SK-N-SH (cell line): ENCODE measurements at regions not wholly inside any gene's neighbourhood (a gene's known extent, or its start where the extent isn't known, plus 50 kb on each side); places are given as distances from the start of the nearest gene placed in this dataset.

Experiments
- CTCF ChIA-PET: fragments of 300-600, 350-600 bp; formaldehyde crosslinking; extraction: SDS; loops from one replicate; lab custom pipeline; 2021; lab: Yijun Ruan, JAX
- POLR2A ChIA-PET: fragments of 350-600 bp; sonication (Branson Sonifier 250); formaldehyde crosslinking; extraction: SDS; loops from one replicate; lab custom pipeline; 2020; ENCODE audit warnings: antibody characterized with exemption, inconsistent platforms; lab: Yijun Ruan, JAX
- DNase-seq: peaks from one replicate; pipeline ENCODE4 v3.0.0; 2012
- H2AFZ ChIP-seq: fragments of 200-600 bp; sonication (generic); 2 replicates; pipeline ENCODE4 v1.8.1; 2016; ENCODE audit warnings: antibody characterized with exemption, mild to moderate bottlenecking, low read depth
- H3F3A ChIP-seq: fragments of 200-600 bp; sonication (generic); replicated peaks from 2 replicates; pipeline ENCODE3; 2016; ENCODE audit warnings: antibody characterized with exemption, mild to moderate bottlenecking; ENCODE audit not compliant: insufficient read depth
- H3K27ac ChIP-seq, 2 experiments: fragments of 200-500 bp in 1 of 2; fragments of 200-600 bp in 1 of 2; sonication (Bioruptor generic) in 1 of 2; sonication (generic), shearing (Covaris generic) in 1 of 2; 2 replicates each; pipeline versions ENCODE4 v1.5.1 to v1.6.1; 2014 to 2016; ENCODE audit warnings: low read depth in 2 of 2, inconsistent platforms in 1 of 2, low read length in 1 of 2, mild to moderate bottlenecking in 1 of 2, mixed read lengths in 1 of 2
- H3K27me3 ChIP-seq: fragments of 200-600 bp; sonication (generic), shearing (Covaris generic); 2 replicates; pipeline ENCODE4 v1.6.1; 2016; ENCODE audit warnings: mixed run types; ENCODE audit not compliant: insufficient read depth
- H3K36me3 ChIP-seq, 2 experiments: fragments of 200-500 bp in 1 of 2; fragments of 200-600 bp in 1 of 2; sonication (Bioruptor generic) in 1 of 2; sonication (generic) in 1 of 2; replicated peaks in 1 of 2; 2 replicates each; pipeline versions ENCODE3 to v1.5.1; 2014 to 2016; ENCODE audit warnings: low read length in 1 of 2, mild to moderate bottlenecking in 1 of 2; ENCODE audit not compliant: insufficient read depth in 2 of 2, control insufficient read depth in 1 of 2
- H3K4me1 ChIP-seq, 2 experiments: fragments of 200-500 bp in 1 of 2; fragments of 200-600 bp in 1 of 2; sonication (Bioruptor generic) in 1 of 2; sonication (generic), shearing (Covaris generic) in 1 of 2; 2 replicates each; pipeline versions ENCODE4 v1.5.1 to v1.6.1; 2014 to 2016; ENCODE audit warnings: low read depth in 1 of 2, low read length in 1 of 2, mixed run types in 1 of 2; ENCODE audit not compliant: insufficient read depth in 2 of 2, control insufficient read depth in 1 of 2
- H3K4me2 ChIP-seq: fragments of 200-600 bp; sonication (generic), shearing (Covaris generic); 2 replicates; pipeline ENCODE4 v1.6.1; 2017; ENCODE audit warnings: mixed run types
- H3K4me3 ChIP-seq, 2 experiments: fragments of 200-500 bp in 1 of 2; fragments of 200-600 bp in 1 of 2; sonication (Bioruptor generic) in 1 of 2; sonication (generic), shearing (Covaris generic) in 1 of 2; 2 replicates each; pipeline versions ENCODE4 v1.5.1 to v1.8.1; 2014 to 2016; ENCODE audit warnings: low read depth in 2 of 2, inconsistent platforms in 1 of 2, low read length in 1 of 2, mild to moderate bottlenecking in 1 of 2, mixed read lengths in 1 of 2, moderate library complexity in 1 of 2
- H3K79me2 ChIP-seq: fragments of 200-600 bp; sonication (generic); 2 replicates; pipeline ENCODE4 v1.8.1; 2017; ENCODE audit warnings: mild to moderate bottlenecking; ENCODE audit not compliant: insufficient read depth
- H3K9ac ChIP-seq: fragments of 200-600 bp; sonication (generic); 2 replicates; pipeline ENCODE4 v1.6.1; 2017; ENCODE audit warnings: mixed run types
- H3K9me2 ChIP-seq: fragments of 200-600 bp; sonication (generic); 2 replicates; pipeline ENCODE4 v1.6.1; 2017; ENCODE audit warnings: mixed run types
- H3K9me3 ChIP-seq: fragments of 200-600 bp; sonication (generic); 2 replicates; pipeline ENCODE4 v1.6.1; 2017; ENCODE audit warnings: mixed run types, mild to moderate bottlenecking, moderate library complexity
- H4K20me1 ChIP-seq: fragments of 200-600 bp; sonication (generic); 2 replicates; pipeline ENCODE4 v1.6.1; 2017; ENCODE audit warnings: mild to moderate bottlenecking, mixed run types; ENCODE audit not compliant: insufficient read depth
- ELF1 ChIP-seq: IDR thresholded peaks from 2 replicates; pipeline ENCODE4 v1.4.0; 2012
- FOSL2 ChIP-seq: IDR thresholded peaks from 2 replicates; pipeline ENCODE4 v1.4.0; 2012; ENCODE audit warnings: low read depth, mild to moderate bottlenecking, moderate library complexity, borderline replicate concordance
- RAD21 ChIP-seq: IDR thresholded peaks from 2 replicates; pipeline ENCODE4 v1.6.1; 2012; ENCODE audit warnings: mild to moderate bottlenecking, low read length
- REST ChIP-seq: IDR thresholded peaks from 2 replicates; pipeline ENCODE4 v1.6.1; 2012; ENCODE audit warnings: mild to moderate bottlenecking, low read depth, low read length, moderate library complexity
- RFX5 ChIP-seq: IDR thresholded peaks from 2 replicates; pipeline ENCODE4 v1.6.1; 2012; ENCODE audit warnings: mild to moderate bottlenecking, improper control_type of control experiment, low read length
- WGBS: methylation state at CpG from one replicate; pipeline ENCODE4 v1.1.6; 2017; ENCODE audit warnings: low lambda C conversion rate; 5-methylcytosine and 5-hydroxymethylcytosine counted together
- TF ChIP-seq, protein P1 (sequence below): IDR thresholded peaks from 2 replicates; pipeline ENCODE4 v1.4.0; 2012; ENCODE audit warnings: low read depth
- TF ChIP-seq, protein P2 (sequence below): IDR thresholded peaks from 2 replicates; pipeline ENCODE4; 2012

- Histone ChIP-seq H3K4me3 (no peak overlapping the region), H3K4me2 (no peak overlapping the region), H3K27me3 (no peaks in the 10 kb centered on the region; the same call in 1 of the 2 replicates), H3K4me1 (no peaks in the 10 kb centered on the region), H4K20me1 (no peaks in the 10 kb centered on the region), H3F3A (no peaks in the 10 kb centered on the region), H2AFZ (no peak overlapping the region), H3K27ac (no peak overlapping the region), H3K9me2 (no peaks in the 10 kb centered on the region), H3K79me2 (no peaks in the 10 kb centered on the region), H3K9ac (no peak overlapping the region), H3K9me3 (no peaks in the 10 kb centered on the region), H3K36me3 (no peaks in the 10 kb centered on the region)
- TF ChIP-seq RFX5 = no peak
- TF ChIP-seq ELF1 = no peak
- TF ChIP-seq, protein P1, sequence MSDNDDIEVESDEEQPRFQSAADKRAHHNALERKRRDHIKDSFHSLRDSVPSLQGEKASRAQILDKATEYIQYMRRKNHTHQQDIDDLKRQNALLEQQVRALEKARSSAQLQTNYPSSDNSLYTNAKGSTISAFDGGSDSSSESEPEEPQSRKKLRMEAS = no peak
- TF ChIP-seq, protein P2, sequence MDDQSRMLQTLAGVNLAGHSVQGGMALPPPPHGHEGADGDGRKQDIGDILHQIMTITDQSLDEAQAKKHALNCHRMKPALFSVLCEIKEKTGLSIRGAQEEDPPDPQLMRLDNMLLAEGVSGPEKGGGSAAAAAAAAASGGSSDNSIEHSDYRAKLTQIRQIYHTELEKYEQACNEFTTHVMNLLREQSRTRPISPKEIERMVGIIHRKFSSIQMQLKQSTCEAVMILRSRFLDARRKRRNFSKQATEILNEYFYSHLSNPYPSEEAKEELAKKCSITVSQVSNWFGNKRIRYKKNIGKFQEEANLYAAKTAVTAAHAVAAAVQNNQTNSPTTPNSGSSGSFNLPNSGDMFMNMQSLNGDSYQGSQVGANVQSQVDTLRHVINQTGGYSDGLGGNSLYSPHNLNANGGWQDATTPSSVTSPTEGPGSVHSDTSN = no peak
- ChIA-PET POLR2A (no interaction called here), CTCF (no interaction called here)
- WGBS = 58% methylated on average over 4 of the region's 4 CpGs
- no peak for DNase-seq
These were observed 187.0 kb downstream of the SMIM20 start for GRCh38 chr4:26101011-26101410.

GRCh38 chr4:26104056-26104685 lies 190.2 kb downstream of the SMIM20 start:
- 46% methylated on average over 3 of the region's 3 CpGs for WGBS

More at GRCh38 chr4:26104056-26104685, 190.2 kb downstream of the SMIM20 start:
- H4K20me1 ChIP-seq = no peaks in the 10 kb centered on the region
- no peaks in the 10 kb centered on the region for H3K79me2 ChIP-seq
- no peak overlapping the region for H3K9ac ChIP-seq
- CTCF ChIA-PET = interaction anchor here (0.8 to 2.3 kb wide), 3 partner anchors 10 to 178 kb away, joined by 3 to 8 read pairs (median 3); no protein-coding TSS in a partner anchor
- H3K27me3 ChIP-seq = no peaks in the 10 kb centered on the region
- TF ChIP-seq FOSL2 (no peak), RAD21 (no peak), REST (no peak)
- TF ChIP-seq, all 33 proteins: peak for 0
- Histone ChIP-seq H3K9me2 (no peaks in the 10 kb centered on the region), H3K27ac (no peak overlapping the region), H3K4me2 (no peak overlapping the region), H2AFZ (no peak overlapping the region), H3K4me3 (no peak overlapping the region), H3K36me3 (no peaks in the 10 kb centered on the region), H3K9me3 (no peaks in the 10 kb centered on the region), H3K4me1 (no peaks in the 10 kb centered on the region), H3F3A (no peaks in the 10 kb centered on the region)
- POLR2A ChIA-PET = no interaction called here
- no peak for DNase-seq
